Keratinocyte (primary cell): ENCODE measurements at regions not wholly inside any gene's neighbourhood (a gene's known extent, or its start where the extent isn't known, plus 50 kb on each side); places are given as distances from the start of the nearest gene placed in this dataset.
A peak's percentile ranks its signal among the peaks of the same experiment; 100 is the strongest.

Experiments
- DNase-seq: peaks from one replicate; pipeline ENCODE4 v3.0.0-alpha.2; 2011; ENCODE audit warnings: low read depth, missing footprints, low spot score
- FAIRE-seq: peaks from 2 replicates; lab custom pipeline; 2011; peaks lifted over from hg19 to GRCh38; lab: Jason Lieb, UNC
- H2AFZ ChIP-seq: 2 replicates; pipeline ENCODE4 v1.6.0; 2012; ENCODE audit warnings: low read length, control low read depth, inconsistent platforms; ENCODE audit not compliant: control insufficient read depth
- H3K27ac ChIP-seq: 2 replicates; pipeline ENCODE4 v1.5.1; 2011; ENCODE audit warnings: low read length; ENCODE audit not compliant: control insufficient read depth, insufficient read depth
- H3K27me3 ChIP-seq: 3 replicates; pipeline ENCODE4 v1.6.0; 2011; ENCODE audit warnings: low read length; ENCODE audit not compliant: control insufficient read depth, insufficient read depth; ENCODE audit errors: extremely low read depth
- H3K36me3 ChIP-seq, 2 experiments: 2 replicates in 1 of 2; 3 replicates in 1 of 2; pipeline ENCODE4 v1.5.1; 2011; ENCODE audit warnings: low read length in 2 of 2, mild to moderate bottlenecking in 1 of 2; ENCODE audit not compliant: control insufficient read depth in 2 of 2, insufficient read depth in 2 of 2; ENCODE audit errors: extremely low read depth in 1 of 2
- H3K4me1 ChIP-seq: 3 replicates; pipeline ENCODE4 v1.5.1; 2011; ENCODE audit warnings: low read length; ENCODE audit not compliant: control insufficient read depth, insufficient read depth; ENCODE audit errors: extremely low read depth
- H3K4me2 ChIP-seq: 3 replicates; pipeline ENCODE4 v1.6.0; 2011; ENCODE audit warnings: low read depth, low read length; ENCODE audit not compliant: control insufficient read depth, insufficient read depth; ENCODE audit errors: extremely low read depth
- H3K4me3 ChIP-seq, 3 experiments: fragments of 200-600 bp in 1 of 3; sonication (generic) in 1 of 3; 2 replicates in 2 of 3; 3 replicates in 1 of 3; pipeline ENCODE4 v1.5.1; 2011 to 2016; ENCODE audit warnings: low read length in 3 of 3, mild to moderate bottlenecking in 3 of 3, control low read depth in 2 of 3, inconsistent platforms in 1 of 3, low read depth in 1 of 3, mixed read lengths in 1 of 3, mixed run types in 1 of 3, moderate library complexity in 1 of 3; ENCODE audit not compliant: control insufficient read depth in 2 of 3, insufficient read depth in 2 of 3; ENCODE audit errors: extremely low read depth in 1 of 3
- H3K79me2 ChIP-seq: 2 replicates; pipeline ENCODE4 v1.6.0; 2012; ENCODE audit warnings: low read length; ENCODE audit not compliant: control insufficient read depth, insufficient read depth
- H3K9ac ChIP-seq: 3 replicates; pipeline ENCODE4 v1.6.0; 2011; ENCODE audit warnings: low read length; ENCODE audit not compliant: control insufficient read depth, insufficient read depth; ENCODE audit errors: extremely low read depth
- H3K9me1 ChIP-seq: 3 replicates; pipeline ENCODE4 v1.6.0; 2011; ENCODE audit warnings: low read length; ENCODE audit not compliant: control insufficient read depth, insufficient read depth; ENCODE audit errors: extremely low read depth
- H3K9me3 ChIP-seq: 2 replicates; pipeline ENCODE4 v1.5.1; 2012; ENCODE audit warnings: low read depth, low read length; ENCODE audit not compliant: control insufficient read depth
- H4K20me1 ChIP-seq: 3 replicates; pipeline ENCODE4 v1.6.0; 2011; ENCODE audit warnings: low read length; ENCODE audit not compliant: control insufficient read depth, insufficient read depth; ENCODE audit errors: extremely low read depth
- CTCF ChIP-seq, 3 experiments: IDR thresholded peaks in 1 of 3; conservative IDR thresholded peaks in 1 of 3; optimal IDR thresholded peaks in 1 of 3; 2 replicates in 2 of 3; 3 replicates in 1 of 3; pipeline versions ENCODE3 to v1.5.1; 2011; ENCODE audit warnings: low read length in 3 of 3, mild to moderate bottlenecking in 3 of 3, moderate library complexity in 2 of 3, control low read depth in 1 of 3, inconsistent platforms in 1 of 3; ENCODE audit not compliant: insufficient read depth in 2 of 3; ENCODE audit errors: extremely low read depth in 1 of 3
- EZH2 ChIP-seq: IDR thresholded peaks from one replicate; pipeline ENCODE4 v1.6.1; 2012; ENCODE audit warnings: inconsistent platforms, mild to moderate bottlenecking, low read length, moderate library complexity
- dilution Hi-C: fragments of 300-500 bp; cut with MboI; formaldehyde crosslinking; loops from one replicate; pipeline ENCODE4 v1.7.0; 2020; ENCODE audit warnings: low sequenced_read_pairs; ENCODE audit not compliant: extremely low pct_ligation_motif_present

DNA sequence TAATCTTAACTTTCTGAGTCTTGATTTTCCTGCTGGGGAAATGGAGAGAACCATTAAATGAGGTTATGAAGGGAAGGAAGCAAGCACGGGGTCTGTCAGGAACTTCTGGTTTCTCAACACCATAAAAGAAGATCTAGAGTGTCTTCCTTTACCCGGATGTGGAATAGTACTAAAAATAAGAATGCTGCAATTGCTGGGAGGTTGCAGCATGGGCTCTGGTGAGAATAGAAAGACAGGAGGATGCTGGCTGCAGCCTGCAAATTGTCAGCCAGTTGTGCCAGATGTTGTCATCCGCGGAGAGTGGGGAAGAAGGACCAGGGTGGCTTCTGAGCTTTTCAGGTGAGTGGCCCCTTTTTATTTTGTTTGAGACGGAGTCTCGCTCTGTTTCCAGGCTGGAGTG is 69.3 kb upstream of the STC2 start:
- dilution Hi-C loops, result no loop called here
- Histone ChIP-seq H3K27me3 (no peaks in the 10 kb centered on the region), H3K27ac (no peak overlapping the region), H3K79me2 (no peaks in the 10 kb centered on the region), H3K4me1 (no peaks in the 10 kb centered on the region), H3K9ac (no peak overlapping the region), H3K9me3 (no peaks in the 10 kb centered on the region), H3K4me3 (no peak overlapping the region), H4K20me1 (no peaks in the 10 kb centered on the region), H2AFZ (no peak overlapping the region), H3K9me1 (no peaks in the 10 kb centered on the region), H3K36me3 (no peaks in the 10 kb centered on the region), H3K4me2 (no peak overlapping the region)
- FAIRE-seq (no peak), DNase-seq (no peak)
- TF ChIP-seq EZH2 (no peak), CTCF (optimal IDR thresholded peaks at IDR 0.05 in 1 of 3, IDR thresholded peaks at IDR 0.05 in 1 of 3, conservative IDR thresholded peaks at IDR 0.05 in 1 of 3; ENCODE audit: extremely low read depth in 1 of 3, insufficient read depth in 2 of 3, low read length in 3 of 3) (no peak)

DNA sequence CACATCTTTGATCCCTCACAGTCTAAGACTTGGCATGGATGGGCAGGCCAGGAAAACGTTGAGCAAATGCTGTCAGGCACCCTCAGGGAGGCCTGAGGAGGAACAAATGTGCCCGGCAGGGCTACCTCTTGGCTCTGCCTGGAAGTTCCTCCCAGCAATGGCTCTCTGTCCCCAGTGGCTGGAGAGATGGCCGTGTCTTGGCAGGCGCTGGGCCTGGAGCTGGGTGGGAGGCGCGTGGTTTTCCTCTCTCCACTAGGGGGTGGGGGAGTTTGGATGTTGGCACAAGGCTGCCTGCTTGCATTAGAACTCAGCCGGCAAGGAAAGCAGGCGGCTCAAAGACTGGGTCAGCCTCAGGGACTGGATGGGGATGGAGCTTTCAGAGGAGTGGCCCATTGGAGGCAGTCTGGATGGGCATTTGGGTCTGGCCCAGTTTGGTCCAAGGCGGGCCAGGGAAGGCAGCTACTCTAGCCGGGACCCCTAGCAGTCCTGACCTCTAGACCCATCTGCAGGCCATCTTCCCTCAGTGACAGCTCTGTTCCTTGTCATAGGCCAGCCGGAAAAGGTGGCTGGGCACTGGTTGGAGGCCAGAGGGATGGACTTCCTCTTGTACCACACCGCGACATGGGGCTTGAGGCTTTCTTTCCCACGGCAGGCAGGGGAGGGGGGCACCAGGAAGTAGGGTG is 68.2 kb upstream of the STC2 start:
- no peaks in the 10 kb centered on the region for H3K79me2 ChIP-seq
- H3K9me3 ChIP-seq, result peaks cover 2% of the 10 kb centered on the region
- dilution Hi-C loops, result no loop called here
- TF ChIP-seq EZH2 (no peak), CTCF (optimal IDR thresholded peaks at IDR 0.05 in 1 of 3, IDR thresholded peaks at IDR 0.05 in 1 of 3, conservative IDR thresholded peaks at IDR 0.05 in 1 of 3; ENCODE audit: extremely low read depth in 1 of 3, insufficient read depth in 2 of 3, low read length in 3 of 3) (peak in 2 of 3 experiments; percentile 15 to 21)
- no peak for FAIRE-seq
- no peaks in the 10 kb centered on the region for H4K20me1 ChIP-seq
- no peak overlapping the region for H3K4me2 ChIP-seq
- no peaks in the 10 kb centered on the region for H3K9me1 ChIP-seq
- no peak overlapping the region for H2AFZ ChIP-seq
- DNase-seq, result no peak
- H3K27me3 ChIP-seq, result no peaks in the 10 kb centered on the region
- no peak overlapping the region for H3K4me3 ChIP-seq
- H3K9ac ChIP-seq, result no peak overlapping the region
- no peaks in the 10 kb centered on the region for H3K4me1 ChIP-seq
- no peaks in the 10 kb centered on the region for H3K36me3 ChIP-seq
- no peak overlapping the region for H3K27ac ChIP-seq
